ENCODE measurements at regions not wholly inside any gene's neighbourhood (a gene's known extent, or its start where the extent isn't known, plus 50 kb on each side); places are given as distances from the start of the nearest gene placed in this dataset.

DNA sequence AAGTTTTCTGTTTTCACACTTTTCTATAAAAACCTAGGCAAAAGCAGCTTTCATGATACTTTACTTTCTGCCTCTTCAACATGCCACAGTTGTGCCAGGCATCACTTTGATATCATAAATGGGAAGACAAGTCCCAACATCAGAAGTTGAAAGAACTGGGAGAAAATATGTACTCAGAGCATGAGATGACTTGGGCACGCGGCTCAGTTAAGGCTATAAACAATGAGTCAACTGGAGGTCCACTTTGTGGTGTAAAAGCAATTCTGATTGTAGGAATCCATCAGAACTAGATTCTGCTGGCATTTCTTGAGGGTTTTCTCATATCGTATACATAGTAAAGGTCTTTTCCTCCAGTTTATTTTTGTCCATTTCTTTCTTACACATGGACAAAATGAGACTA, 109.7 kb upstream of the USP47 start:
- TF ChIP-seq, protein P1, sequence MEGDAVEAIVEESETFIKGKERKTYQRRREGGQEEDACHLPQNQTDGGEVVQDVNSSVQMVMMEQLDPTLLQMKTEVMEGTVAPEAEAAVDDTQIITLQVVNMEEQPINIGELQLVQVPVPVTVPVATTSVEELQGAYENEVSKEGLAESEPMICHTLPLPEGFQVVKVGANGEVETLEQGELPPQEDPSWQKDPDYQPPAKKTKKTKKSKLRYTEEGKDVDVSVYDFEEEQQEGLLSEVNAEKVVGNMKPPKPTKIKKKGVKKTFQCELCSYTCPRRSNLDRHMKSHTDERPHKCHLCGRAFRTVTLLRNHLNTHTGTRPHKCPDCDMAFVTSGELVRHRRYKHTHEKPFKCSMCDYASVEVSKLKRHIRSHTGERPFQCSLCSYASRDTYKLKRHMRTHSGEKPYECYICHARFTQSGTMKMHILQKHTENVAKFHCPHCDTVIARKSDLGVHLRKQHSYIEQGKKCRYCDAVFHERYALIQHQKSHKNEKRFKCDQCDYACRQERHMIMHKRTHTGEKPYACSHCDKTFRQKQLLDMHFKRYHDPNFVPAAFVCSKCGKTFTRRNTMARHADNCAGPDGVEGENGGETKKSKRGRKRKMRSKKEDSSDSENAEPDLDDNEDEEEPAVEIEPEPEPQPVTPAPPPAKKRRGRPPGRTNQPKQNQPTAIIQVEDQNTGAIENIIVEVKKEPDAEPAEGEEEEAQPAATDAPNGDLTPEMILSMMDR (conservative IDR thresholded peaks at IDR 0.05) = no peak
- no peak overlapping the region for H3K27ac ChIP-seq

DNA sequence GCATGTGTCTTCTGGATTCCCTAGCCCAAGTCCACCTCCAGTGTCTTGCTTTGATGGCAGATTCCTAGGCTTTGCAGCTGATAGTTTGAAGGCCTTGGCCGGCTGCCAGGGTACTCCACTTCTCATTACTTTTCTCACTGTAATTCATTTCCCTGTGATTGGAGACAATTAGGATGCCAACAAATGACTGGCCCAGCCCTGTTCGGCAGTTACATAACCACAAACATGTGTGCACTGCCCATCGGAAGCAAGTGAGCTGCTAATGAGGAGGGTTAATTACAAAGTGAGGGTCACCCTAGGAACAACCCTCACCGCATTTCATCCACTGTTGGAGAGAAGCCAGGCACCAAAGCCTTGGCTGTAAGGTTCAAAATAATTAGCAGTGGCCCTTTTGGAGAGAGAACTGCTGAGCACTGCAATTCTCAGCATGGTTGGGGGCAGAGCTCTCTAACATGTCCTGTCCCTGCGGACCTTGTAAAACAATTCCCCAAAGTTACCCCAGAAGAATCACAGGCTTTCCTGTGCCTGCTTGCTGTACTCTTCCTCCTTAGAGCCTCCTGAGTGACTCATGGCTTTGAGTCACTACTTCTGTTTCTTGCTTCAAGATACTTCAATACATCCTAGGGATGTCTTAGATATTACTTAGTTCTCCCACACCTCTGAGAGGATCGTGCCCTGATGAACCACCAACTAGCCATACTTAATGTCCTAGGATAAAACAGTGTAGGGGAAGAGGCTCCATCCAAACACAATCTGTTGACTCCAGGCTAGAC, 109.7 kb upstream of the GALNT18 start:
- TF ChIP-seq, protein P1 (conservative IDR thresholded peaks at IDR 0.05) = no peak
- H3K27ac ChIP-seq = no peak overlapping the region

GRCh38 chr11:11728386-11728785, 106.6 kb upstream of the GALNT18 start:
- TF ChIP-seq, protein P1 (conservative IDR thresholded peaks at IDR 0.05) = no peak
- H3K27ac ChIP-seq = no peak overlapping the region

DNA sequence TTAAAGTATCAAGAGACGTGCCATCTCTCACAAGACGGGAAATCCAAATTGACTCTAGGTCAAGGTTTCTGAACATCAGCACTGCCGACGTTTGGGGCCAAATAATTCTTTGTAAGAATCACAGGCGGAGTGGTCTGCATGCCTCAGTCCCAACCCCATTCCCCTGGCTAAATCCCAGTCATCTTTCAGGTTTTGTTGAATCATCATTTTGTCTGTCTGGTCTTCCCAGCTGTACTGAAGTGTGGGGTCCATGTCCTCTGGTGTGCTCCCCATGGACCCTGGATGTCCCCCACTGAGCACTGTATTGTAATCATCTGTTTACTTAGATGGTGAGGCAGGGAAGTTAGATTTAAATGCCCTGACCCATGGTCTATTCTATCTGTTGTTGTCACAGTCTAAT, 103.6 kb upstream of the GALNT18 start:
- TF ChIP-seq, protein P1 (conservative IDR thresholded peaks at IDR 0.05) = no peak
- H3K27ac ChIP-seq = no peak overlapping the region

- TF ChIP-seq, protein P1 (conservative IDR thresholded peaks at IDR 0.05) = no peak
- no peak overlapping the region for H3K27ac ChIP-seq
Measured at GRCh38 chr11:11724994-11725393, 103.2 kb upstream of the GALNT18 start.

GRCh38 chr11:11722861-11723260, 101.1 kb upstream of the GALNT18 start:
- TF ChIP-seq, protein P1 (conservative IDR thresholded peaks at IDR 0.05) = no peak
- no peak overlapping the region for H3K27ac ChIP-seq

DNA sequence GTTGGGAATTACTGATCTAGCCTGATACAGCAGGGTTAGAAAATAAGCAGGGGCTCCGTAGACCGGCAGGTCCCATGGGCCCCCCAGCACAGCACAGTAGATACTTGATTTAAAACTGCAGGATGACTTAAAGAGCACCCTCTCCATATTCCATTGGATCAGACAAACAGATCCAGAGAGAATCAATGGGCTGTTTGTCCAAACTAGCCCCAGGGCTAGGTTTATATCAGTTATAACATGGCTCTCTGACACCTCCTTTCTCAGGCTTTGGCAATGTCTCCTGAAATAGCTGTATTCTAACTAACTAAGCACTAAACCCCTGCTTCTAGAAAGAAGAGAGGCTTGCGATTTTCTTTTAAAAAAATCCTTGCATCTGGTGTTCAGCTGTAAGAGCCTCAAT, 100.4 kb upstream of the GALNT18 start:
- H3K27ac ChIP-seq = no peak overlapping the region
- TF ChIP-seq, protein P1 (conservative IDR thresholded peaks at IDR 0.05) = no peak
